Hepatocyte (in vitro differentiated cells): ENCODE measurements at regions not wholly inside any gene's neighbourhood (a gene's known extent, or its start where the extent isn't known, plus 50 kb on each side); places are given as distances from the start of the nearest gene placed in this dataset.

Source experiments
- DNase-seq: peaks from one replicate; pipeline ENCODE4 v3.0.0-alpha.2; 2016; ENCODE audit warnings: low spot score
- H2AFZ ChIP-seq: fragments of 200-600 bp; sonication (generic); 2 replicates; pipeline ENCODE4 v1.6.0; 2016; ENCODE audit warnings: antibody characterized with exemption, mild to moderate bottlenecking
- H3K27ac ChIP-seq: fragments of 200-600 bp; sonication (generic); 2 replicates; pipeline ENCODE4 v1.5.1; 2016; ENCODE audit warnings: mild to moderate bottlenecking
- H3K27me3 ChIP-seq: fragments of 200-600 bp; sonication (generic); 2 replicates; pipeline ENCODE4 v1.6.1; 2016
- H3K36me3 ChIP-seq: fragments of 200-600 bp; sonication (generic); replicated peaks from 2 replicates; pipeline ENCODE4 v1.5.1; 2016; ENCODE audit warnings: low read depth; ENCODE audit not compliant: insufficient read depth
- H3K4me1 ChIP-seq: fragments of 200-600 bp; sonication (generic); 2 replicates; pipeline ENCODE4 v1.5.1; 2016; ENCODE audit warnings: mild to moderate bottlenecking, moderate library complexity; ENCODE audit not compliant: insufficient read depth
- H3K4me2 ChIP-seq: fragments of 200-600 bp; sonication (generic); 2 replicates; pipeline ENCODE4 v1.6.0; 2016
- H3K4me3 ChIP-seq: fragments of 200-600 bp; sonication (generic); 2 replicates; pipeline ENCODE4 v1.5.1; 2016; ENCODE audit warnings: mild to moderate bottlenecking
- H3K79me2 ChIP-seq: fragments of 200-600 bp; sonication (generic); 2 replicates; pipeline ENCODE4 v1.6.0; 2017; ENCODE audit warnings: mild to moderate bottlenecking
- H3K9me2 ChIP-seq: fragments of 200-600 bp; sonication (generic); replicated peaks from 2 replicates; pipeline ENCODE4 v1.6.0; 2017; ENCODE audit warnings: mild to moderate bottlenecking; ENCODE audit not compliant: insufficient read depth
- H3K9me3 ChIP-seq: fragments of 200-600 bp; sonication (generic); 2 replicates; pipeline ENCODE4 v1.5.1; 2016; ENCODE audit warnings: low read depth, mild to moderate bottlenecking
- H4K20me1 ChIP-seq: fragments of 200-600 bp; sonication (generic); 2 replicates; pipeline ENCODE4 v1.6.0; 2016; ENCODE audit warnings: mild to moderate bottlenecking; ENCODE audit not compliant: insufficient read depth, poor library complexity, severe bottlenecking
- EZH2 ChIP-seq: fragments of 200-600 bp; sonication (generic); IDR thresholded peaks from 2 replicates; pipeline ENCODE4 v1.6.1; 2016; ENCODE audit warnings: antibody characterized with exemption, mild to moderate bottlenecking, borderline replicate concordance
- EZH2phosphoT487 ChIP-seq: fragments of 200-600 bp; sonication (generic); IDR thresholded peaks from one replicate; pipeline ENCODE4 v1.6.1; 2018; ENCODE audit warnings: antibody characterized with exemption, mild to moderate bottlenecking, low read depth, moderate library complexity; ENCODE audit not compliant: unreplicated experiment, severe bottlenecking
- WGBS: methylation state at CpG from one replicate; pipeline ENCODE4 v1.1.6; 2016; ENCODE audit warnings: low lambda C conversion rate; ENCODE audit errors: missing lambda C conversion rate; 5-methylcytosine and 5-hydroxymethylcytosine counted together
- TF ChIP-seq, protein P1 (sequence below): fragments of 200-600 bp; sonication (generic); IDR thresholded peaks from 2 replicates; pipeline ENCODE4 v1.5.1; 2016; ENCODE audit warnings: antibody characterized with exemption, mild to moderate bottlenecking; ENCODE audit not compliant: poor library complexity

DNA sequence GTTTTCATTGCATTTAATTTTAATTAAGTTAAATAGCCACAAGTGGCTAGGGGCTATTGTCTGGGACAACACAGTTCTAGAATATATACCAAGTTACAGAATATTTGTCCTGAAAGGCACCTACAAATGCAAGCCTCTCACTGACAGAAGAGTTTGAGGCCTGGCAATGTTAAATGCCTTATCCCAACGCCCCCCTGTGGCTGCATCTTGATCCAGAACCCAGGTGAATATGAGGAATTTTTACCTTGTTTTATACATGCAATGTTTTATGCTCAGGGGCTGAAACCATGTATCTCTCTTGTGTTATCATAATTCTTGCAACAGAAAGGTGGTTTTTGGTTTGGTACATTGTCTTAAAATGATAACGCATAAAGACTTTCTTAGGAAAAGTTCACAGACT is 71.8 kb upstream of the SEC11C start:
- H4K20me1 ChIP-seq = no peaks in the 10 kb centered on the region
- no peaks in the 10 kb centered on the region for H3K27me3 ChIP-seq
- H3K4me3 ChIP-seq = no peak overlapping the region
- peaks cover 10% of the 10 kb centered on the region for H3K4me1 ChIP-seq
- H2AFZ ChIP-seq = no peak overlapping the region
- H3K27ac ChIP-seq = no peak overlapping the region
- peak; percentile 45 for DNase-seq
- no peak overlapping the region for H3K4me2 ChIP-seq
- H3K79me2 ChIP-seq = no peaks in the 10 kb centered on the region
- H3K9me2 ChIP-seq = no peaks in the 10 kb centered on the region
- TF ChIP-seq, protein P1, sequence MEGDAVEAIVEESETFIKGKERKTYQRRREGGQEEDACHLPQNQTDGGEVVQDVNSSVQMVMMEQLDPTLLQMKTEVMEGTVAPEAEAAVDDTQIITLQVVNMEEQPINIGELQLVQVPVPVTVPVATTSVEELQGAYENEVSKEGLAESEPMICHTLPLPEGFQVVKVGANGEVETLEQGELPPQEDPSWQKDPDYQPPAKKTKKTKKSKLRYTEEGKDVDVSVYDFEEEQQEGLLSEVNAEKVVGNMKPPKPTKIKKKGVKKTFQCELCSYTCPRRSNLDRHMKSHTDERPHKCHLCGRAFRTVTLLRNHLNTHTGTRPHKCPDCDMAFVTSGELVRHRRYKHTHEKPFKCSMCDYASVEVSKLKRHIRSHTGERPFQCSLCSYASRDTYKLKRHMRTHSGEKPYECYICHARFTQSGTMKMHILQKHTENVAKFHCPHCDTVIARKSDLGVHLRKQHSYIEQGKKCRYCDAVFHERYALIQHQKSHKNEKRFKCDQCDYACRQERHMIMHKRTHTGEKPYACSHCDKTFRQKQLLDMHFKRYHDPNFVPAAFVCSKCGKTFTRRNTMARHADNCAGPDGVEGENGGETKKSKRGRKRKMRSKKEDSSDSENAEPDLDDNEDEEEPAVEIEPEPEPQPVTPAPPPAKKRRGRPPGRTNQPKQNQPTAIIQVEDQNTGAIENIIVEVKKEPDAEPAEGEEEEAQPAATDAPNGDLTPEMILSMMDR = peak; percentile 49
- TF ChIP-seq EZH2phosphoT487 (no peak), EZH2 (no peak)
- whole genome bisulfite sequencing = 51% methylated on average over 2 of the region's 2 CpGs
- H3K9me3 ChIP-seq = no peaks in the 10 kb centered on the region
- H3K36me3 ChIP-seq = no peaks in the 10 kb centered on the region

- H3K36me3 ChIP-seq = no peaks in the 10 kb centered on the region
- no peaks in the 10 kb centered on the region for H3K9me2 ChIP-seq
- WGBS = 90% methylated on average over 12 of the region's 12 CpGs
- H3K79me2 ChIP-seq = no peaks in the 10 kb centered on the region
- no peaks in the 10 kb centered on the region for H3K27me3 ChIP-seq
- H2AFZ ChIP-seq = no peak overlapping the region
- no peaks in the 10 kb centered on the region for H3K9me3 ChIP-seq
- H3K4me3 ChIP-seq = no peak overlapping the region
- H4K20me1 ChIP-seq = no peaks in the 10 kb centered on the region
- no peak overlapping the region for H3K4me2 ChIP-seq
- no peak for DNase-seq
- TF ChIP-seq, protein P1 = no peak
- no peak for TF ChIP-seq EZH2phosphoT487
- TF ChIP-seq EZH2 = no peak
- peaks cover 10% of the 10 kb centered on the region for H3K4me1 ChIP-seq
- H3K27ac ChIP-seq = no peak overlapping the region
Observed at GRCh38 chr18:59068276-59069071, 71.2 kb upstream of the SEC11C start.

DNA sequence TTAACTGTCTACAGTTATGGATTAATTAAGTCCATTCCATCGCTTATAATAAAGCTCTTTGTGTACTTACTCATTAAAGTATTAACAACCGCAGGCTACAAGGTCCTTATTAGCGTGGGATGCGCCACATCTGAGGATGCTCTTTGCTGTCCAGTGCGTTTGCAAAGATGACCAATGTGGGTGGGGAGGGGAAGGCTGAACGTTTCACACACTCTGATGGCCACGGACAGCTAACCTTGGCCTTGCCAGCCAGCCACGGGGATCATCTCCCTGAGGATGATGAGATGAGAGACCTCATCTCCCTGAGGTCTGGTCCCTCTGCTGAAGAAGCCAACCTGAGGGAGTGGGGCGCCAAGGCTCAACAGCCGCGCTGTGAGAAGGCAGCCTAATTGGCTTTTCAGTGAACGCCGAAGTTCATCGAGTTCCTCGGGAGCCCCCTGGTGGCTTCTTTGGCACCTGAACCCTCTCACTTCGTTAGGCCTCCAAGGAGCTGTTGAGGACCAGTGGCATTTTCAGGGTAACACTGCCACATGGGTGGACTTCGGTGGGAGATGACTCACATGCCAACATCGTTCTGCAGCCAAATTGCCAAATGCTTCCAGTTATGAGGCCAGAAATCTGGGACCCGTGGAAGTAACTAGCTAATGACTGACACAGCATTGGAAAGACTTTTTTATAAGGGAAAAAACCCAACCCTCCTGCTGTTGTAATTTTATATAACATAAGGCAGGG is 69.3 kb upstream of the SEC11C start:
- peak; percentile 92 for DNase-seq
- 33% methylated on average over 19 of the region's 19 CpGs for WGBS
- H3K4me3 ChIP-seq = no peak overlapping the region
- H3K36me3 ChIP-seq = no peaks in the 10 kb centered on the region
- no peaks in the 10 kb centered on the region for H3K79me2 ChIP-seq
- H3K4me2 ChIP-seq = no peak overlapping the region
- no peaks in the 10 kb centered on the region for H4K20me1 ChIP-seq
- peaks cover 10% of the 10 kb centered on the region for H3K4me1 ChIP-seq
- no peak overlapping the region for H3K27ac ChIP-seq
- no peaks in the 10 kb centered on the region for H3K9me2 ChIP-seq
- no peaks in the 10 kb centered on the region for H3K9me3 ChIP-seq
- no peaks in the 10 kb centered on the region for H3K27me3 ChIP-seq
- TF ChIP-seq, protein P1 = peak; percentile 89
- no peak for TF ChIP-seq EZH2phosphoT487
- no peak overlapping the region for H2AFZ ChIP-seq
